ENCODE measurements at regions not wholly inside any gene's neighbourhood (a gene's known extent, or its start where the extent isn't known, plus 50 kb on each side); places are given as distances from the start of the nearest gene placed in this dataset.

DNA sequence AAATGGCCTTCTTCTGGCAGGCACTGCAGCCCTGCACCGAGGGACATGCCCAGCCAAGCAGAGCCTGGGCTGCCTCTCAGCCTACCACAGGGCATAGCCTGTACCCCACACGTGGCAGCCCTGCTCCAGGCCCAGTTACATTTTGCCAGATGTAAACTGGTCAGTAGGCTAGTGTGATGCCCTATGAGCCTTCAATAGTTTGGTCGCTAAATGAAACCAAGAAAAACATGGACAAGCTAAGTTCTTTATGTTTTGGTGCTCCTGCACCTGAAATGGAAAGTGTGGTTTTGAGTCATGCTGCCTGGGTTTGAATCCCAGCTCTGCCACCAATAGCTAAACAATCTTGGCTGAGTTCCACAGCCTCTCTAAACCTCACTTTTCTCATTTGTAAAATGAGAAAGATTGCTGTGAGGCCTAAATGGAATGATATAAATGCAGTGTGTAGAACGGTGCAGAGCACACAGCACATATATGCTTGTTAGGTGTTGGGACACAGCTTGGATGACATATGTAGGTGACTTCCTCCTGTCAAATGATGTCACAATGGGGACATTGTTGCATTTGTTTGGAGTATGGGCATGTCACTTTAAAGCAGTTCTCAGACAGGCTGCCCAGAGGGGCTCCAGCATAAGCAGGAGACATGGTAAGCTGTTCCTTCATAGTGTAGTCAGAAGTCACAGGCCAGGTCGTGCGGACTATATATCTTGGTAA is 57.4 kb downstream of the ZBTB38 start:
- intact Hi-C loops (cut with DNase I) = no loop called here
- DNase-seq = no peak
- TF ChIP-seq, protein P1, sequence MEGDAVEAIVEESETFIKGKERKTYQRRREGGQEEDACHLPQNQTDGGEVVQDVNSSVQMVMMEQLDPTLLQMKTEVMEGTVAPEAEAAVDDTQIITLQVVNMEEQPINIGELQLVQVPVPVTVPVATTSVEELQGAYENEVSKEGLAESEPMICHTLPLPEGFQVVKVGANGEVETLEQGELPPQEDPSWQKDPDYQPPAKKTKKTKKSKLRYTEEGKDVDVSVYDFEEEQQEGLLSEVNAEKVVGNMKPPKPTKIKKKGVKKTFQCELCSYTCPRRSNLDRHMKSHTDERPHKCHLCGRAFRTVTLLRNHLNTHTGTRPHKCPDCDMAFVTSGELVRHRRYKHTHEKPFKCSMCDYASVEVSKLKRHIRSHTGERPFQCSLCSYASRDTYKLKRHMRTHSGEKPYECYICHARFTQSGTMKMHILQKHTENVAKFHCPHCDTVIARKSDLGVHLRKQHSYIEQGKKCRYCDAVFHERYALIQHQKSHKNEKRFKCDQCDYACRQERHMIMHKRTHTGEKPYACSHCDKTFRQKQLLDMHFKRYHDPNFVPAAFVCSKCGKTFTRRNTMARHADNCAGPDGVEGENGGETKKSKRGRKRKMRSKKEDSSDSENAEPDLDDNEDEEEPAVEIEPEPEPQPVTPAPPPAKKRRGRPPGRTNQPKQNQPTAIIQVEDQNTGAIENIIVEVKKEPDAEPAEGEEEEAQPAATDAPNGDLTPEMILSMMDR (IDR thresholded peaks at IDR 0.05) = no peak
- Histone ChIP-seq H3K27me3 (no peaks in the 10 kb centered on the region), H3K36me3 (peaks cover 23% of the 10 kb centered on the region), H3K4me1 (peaks cover 52% of the 10 kb centered on the region), H3K9me3 (no peaks in the 10 kb centered on the region), H3K4me3 (no peak overlapping the region), H3K27ac (peak overlapping the region; percentile 81)
- ATAC-seq = no peak

DNA sequence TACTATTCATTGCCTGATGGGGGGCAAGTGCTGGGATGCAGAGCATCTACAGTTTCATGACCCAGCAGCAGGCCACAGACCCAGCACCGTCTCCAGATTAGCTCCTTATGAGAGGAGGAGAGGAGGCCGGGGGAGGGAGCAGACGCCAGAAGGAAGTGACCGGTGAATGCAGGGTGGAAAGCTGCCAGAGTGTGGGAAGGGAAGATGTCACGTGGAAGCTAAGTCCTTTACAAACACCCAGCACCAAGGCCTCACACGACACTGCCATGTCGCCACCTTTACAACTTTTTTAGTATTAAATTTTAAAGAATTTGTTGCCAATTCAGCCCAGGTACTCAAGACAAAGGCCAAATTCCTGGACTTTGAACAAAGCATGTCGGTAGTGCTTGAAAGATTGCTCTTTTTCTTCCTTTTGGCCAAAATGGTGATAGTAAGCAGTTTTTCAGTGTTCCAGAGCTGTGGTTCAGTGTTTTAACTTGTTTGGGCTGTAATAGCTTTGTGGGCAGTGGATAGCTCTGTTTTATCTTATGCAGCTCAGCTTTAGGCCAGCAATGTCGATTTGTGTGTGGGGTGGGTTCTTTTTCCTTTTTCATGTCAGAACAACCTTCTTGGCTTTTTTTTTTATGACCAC is 58.2 kb downstream of the ZBTB38 start:
- Histone ChIP-seq H3K36me3 (peaks cover 23% of the 10 kb centered on the region), H3K4me3 (no peak overlapping the region), H3K27me3 (no peaks in the 10 kb centered on the region), H3K27ac (peak overlapping the region; percentile 81), H3K9me3 (no peaks in the 10 kb centered on the region), H3K4me1 (peaks cover 59% of the 10 kb centered on the region)
- DNase-seq (peak; percentile 89), ATAC-seq (peak; percentile 94)
- TF ChIP-seq, protein P1 (IDR thresholded peaks at IDR 0.05) = no peak
- intact Hi-C loops (cut with DNase I) = no loop called here

DNA sequence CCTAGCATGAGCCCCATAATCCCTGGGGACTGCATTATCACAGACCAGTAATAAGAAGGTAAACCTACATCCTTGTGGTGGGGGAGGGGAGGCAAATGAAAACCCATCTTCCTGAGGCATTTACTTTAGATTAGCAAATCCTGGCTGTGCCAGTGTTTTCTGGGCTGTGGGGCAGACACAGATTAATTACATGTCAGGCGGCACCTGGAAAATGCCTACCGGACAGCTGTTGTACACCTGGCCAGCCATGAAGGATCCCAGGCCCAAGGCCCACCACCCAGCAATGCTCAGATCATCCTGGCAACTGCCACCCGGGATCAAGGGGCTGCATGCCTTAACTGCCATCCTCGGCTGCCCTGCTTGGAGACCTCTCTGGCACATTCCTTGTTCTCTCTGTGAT is 59.1 kb upstream of the RASA2 start:
- H3K36me3 ChIP-seq = peaks cover 23% of the 10 kb centered on the region
- no peak for DNase-seq
- H3K9me3 ChIP-seq = no peaks in the 10 kb centered on the region
- H3K4me3 ChIP-seq = no peak overlapping the region
- peaks cover 63% of the 10 kb centered on the region for H3K4me1 ChIP-seq
- H3K27ac ChIP-seq = no peak overlapping the region
- intact Hi-C loops (cut with DNase I) = no loop called here
- no peaks in the 10 kb centered on the region for H3K27me3 ChIP-seq
- no peak for ATAC-seq
- TF ChIP-seq, protein P1 (IDR thresholded peaks at IDR 0.05) = no peak

DNA sequence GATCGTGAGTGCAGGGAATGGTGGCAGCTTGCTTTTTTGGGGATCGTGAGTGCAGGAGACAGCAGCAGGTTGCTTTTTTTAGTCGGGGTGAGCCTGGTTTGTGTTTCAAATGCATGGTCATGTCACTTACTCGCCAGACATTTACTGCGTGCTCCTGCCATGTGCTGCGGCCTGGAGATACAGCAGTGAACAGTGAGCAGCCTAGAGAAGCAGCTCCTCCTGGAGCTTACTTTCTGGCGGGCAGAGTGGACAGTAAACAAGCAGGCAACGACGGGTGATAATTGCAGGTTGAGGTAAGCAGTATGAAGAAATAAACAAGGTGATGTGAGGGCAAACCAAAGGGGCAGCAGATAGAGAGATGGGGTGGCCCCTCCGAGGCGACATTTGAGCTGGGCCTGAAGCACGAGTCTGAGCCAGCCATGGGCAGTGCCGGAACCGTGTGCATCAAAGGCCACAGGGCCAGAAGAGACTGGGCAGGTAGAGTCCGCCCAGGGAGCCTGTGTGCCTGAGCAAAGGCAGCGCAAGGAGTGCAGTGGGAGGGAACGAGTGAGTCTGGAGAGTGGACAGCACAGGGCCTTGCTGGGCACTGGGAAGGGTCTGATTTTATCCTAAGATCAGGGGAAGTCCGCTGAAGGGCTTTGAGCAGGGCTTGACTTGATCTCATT is 57.3 kb upstream of the RASA2 start:
- Histone ChIP-seq H3K36me3 (peaks cover 23% of the 10 kb centered on the region), H3K27ac (no peak overlapping the region), H3K4me1 (peaks cover 67% of the 10 kb centered on the region), H3K27me3 (no peaks in the 10 kb centered on the region), H3K9me3 (no peaks in the 10 kb centered on the region), H3K4me3 (no peak overlapping the region)
- TF ChIP-seq, protein P1 (IDR thresholded peaks at IDR 0.05) = no peak
- no peak for DNase-seq
- ATAC-seq = no peak
- intact Hi-C loops (cut with DNase I) = no loop called here

DNA sequence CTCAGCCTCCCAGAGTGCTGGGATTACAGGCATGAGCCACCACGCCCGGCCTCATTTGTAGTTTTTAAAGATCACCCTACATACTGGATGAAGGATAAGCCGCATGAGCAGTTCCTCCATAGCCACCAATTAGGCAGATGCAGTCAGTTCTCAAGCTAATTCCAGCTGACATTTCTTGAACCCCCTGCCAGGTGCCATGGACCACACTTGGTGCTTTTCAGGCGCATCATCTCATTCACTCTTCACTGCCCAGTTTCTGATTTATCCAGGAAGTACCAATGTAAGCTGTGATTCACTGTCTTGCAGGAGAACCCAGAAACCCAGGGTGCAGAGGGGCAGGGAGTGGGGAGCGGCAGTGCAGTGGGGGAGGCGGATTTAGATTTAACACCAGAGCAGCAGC is 56.5 kb upstream of the RASA2 start:
- H3K27me3 ChIP-seq = no peaks in the 10 kb centered on the region
- DNase-seq = no peak
- intact Hi-C loops (cut with DNase I) = no loop called here
- H3K36me3 ChIP-seq = peaks cover 23% of the 10 kb centered on the region
- no peaks in the 10 kb centered on the region for H3K9me3 ChIP-seq
- ATAC-seq = no peak
- H3K4me3 ChIP-seq = no peak overlapping the region
- TF ChIP-seq, protein P1 (IDR thresholded peaks at IDR 0.05) = no peak
- peak overlapping the region; percentile 71 for H3K27ac ChIP-seq
- peaks cover 65% of the 10 kb centered on the region for H3K4me1 ChIP-seq
